ENCODE measurements at regions not wholly inside any gene's neighbourhood (a gene's known extent, or its start where the extent isn't known, plus 50 kb on each side); places are given as distances from the start of the nearest gene placed in this dataset.
"Not testable (repeated sequence)": the region's sequence is repeated elsewhere in the genome, so short reads cannot be mapped to it uniquely, and the experiment has no call there.

- no peak for DNase-seq
These were observed 63.7 kb upstream of the SYT4 start for GRCh38 chr18:43341014-43341413.

- DNase-seq, result no peak
These were observed 72.9 kb upstream of the SYT4 start for GRCh38 chr18:43350176-43350575.

DNA sequence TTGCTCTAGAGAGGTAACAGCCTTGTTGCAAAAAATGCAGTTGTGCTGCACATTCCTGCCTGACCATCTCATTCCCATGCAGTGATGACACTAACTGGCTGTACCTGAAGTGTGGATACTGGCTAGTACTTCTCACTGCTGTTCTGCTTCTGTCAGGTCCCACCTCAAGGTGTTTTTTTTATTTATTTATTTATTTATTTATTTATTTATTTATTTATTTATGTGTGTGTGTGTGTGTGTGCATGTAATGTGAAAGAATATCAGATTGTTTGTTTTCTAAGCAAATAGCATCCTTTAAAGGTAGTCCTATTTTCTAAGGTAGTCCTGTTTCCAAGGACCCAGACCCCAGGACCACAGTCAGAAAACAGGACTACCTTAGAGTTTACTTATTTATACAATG lies 87.2 kb upstream of the SYT4 start:
- DNase-seq, result no peak

DNA sequence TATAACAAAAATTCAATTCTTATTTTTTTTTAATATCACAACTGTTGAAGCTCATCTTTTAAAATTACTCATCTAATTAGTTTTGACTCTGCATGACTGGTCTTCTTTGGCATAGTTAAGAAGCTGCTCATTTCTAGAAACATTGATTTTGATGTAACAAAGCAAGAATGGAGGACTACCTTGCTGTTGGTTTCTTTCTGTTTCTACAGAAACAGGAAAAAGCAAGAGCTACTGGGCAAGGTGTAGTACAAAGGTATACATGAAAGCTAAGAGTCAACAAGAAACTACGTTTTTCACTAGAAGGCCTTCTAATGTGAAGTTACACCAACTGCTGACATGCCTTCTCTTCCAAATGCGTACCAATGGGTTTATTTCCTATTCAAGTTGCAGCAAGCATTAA lies 90.6 kb upstream of the SYT4 start:
- DNase-seq, result no peak

- DNase-seq, result not testable (repeated sequence)
These were observed 92.0 kb upstream of the SYT4 start for GRCh38 chr18:43369311-43369710.

DNA sequence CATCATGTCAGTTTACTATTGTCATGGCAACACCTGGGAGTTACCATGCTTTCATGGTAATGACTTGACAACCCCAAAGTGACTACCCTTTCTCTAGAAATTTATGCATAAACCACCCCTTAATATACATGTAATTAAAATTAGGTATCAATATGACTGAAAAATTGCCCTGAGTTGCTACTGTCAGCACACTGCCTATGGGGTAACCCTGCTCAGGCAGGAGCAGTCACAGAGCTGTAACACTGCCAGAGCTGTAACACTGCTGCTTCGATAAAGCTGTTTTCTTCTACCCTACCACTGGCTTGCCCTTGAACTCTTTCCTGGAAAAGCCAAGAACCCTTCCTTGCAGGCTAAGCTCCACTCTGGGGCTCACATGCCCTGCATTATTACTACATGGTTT lies 95.5 kb upstream of the SYT4 start:
- DNase-seq, result no peak

DNA sequence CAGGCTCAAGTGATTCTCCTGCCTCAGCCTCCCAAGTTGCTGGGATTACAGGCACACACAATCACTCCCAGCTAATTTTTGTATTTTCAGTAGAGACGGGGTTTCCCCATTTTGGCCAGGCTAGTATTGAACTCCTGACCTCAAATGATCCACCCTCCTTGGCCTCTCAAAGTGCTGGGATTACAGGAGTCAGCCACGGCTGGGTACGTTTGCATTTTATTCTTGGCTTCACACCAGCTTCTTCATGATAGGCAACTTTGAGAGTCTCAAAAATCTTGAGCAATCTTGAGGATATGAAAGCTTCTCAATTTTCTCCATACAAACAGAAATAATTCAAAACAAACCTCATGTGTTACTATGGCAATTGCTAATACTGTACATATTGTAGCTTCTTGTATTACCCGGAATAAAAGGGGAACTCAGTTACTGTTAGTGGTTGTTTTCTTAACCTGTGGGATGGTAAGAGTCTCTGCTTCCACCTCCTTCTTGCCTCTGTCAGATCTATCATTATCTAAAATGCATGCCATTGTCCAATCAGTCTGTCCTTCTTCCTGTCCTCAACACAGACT lies 102.9 kb upstream of the SYT4 start:
- no peak for DNase-seq

DNA sequence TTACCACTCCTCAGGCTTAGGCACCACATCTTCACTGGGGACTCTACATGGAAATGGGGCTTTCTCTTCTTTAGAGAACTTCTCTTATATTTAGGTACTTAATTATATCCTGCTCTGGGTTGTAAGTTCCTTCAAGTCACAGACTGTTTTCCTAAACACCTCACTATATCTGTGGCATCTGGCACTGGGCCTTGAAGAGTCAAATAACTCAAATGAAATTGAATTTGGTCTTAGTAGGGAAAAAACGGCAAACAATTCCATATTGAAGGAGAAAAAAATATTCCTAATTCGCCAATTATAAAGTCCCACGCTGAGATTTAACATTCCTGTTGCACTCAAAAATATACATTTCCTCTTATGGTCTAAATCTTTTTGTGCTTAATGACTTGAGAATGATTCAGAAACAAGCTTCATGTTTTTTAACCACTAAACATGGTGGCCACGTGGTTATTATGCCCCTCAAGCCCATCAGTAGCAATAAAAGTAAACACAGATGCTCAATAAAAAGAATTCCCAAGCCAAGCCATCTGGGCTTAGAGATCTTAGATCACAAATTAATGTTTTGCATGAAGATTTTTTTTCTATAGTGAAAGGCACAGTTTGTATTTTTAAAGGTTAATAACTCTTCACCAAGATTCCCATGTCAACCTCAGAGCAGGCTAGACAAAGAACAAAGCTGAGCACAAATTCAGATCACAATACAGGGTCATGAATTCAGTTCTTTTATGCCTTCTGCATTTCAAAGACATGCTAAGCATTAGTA lies 105.5 kb upstream of the SYT4 start:
- no peak for DNase-seq

DNA sequence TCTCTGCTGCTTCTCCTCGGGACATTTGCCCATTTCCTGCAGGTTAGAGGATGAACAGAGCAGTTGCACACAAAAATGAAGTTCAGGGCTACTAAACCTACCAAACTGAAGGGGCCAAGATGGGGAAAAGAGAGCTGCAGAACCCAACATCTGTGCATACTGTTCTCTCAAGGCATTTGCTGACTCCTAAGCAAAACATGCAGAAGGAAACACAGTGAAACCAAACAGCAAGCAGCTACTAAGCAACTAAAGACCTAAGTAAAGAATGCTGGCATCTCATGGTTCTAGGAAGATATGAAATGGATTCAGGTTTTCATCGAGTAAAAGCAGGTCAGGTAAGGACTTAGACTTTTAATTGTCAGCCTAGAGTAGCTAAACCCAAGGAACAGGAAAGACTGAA lies 111.9 kb upstream of the SYT4 start:
- DNase-seq, result no peak

DNA sequence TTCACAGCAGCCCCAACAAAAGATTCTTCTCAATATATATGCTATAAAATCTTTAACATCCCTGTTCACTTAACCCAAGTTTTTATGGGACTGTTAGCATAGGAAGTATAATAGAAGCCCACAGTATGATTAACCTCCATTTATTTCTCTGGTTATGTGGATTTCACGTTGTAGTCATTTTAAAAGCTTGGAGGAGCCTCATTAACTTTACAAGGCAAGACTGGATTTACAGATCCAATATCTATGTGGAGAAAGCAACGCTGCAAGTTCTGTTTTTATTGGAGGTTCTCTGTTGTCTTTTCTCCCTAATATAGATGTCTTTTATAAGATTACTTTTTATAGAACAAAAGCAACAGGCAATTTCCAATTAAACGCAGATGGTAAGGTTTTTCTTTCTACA lies 114.9 kb upstream of the SYT4 start:
- no peak for DNase-seq

DNA sequence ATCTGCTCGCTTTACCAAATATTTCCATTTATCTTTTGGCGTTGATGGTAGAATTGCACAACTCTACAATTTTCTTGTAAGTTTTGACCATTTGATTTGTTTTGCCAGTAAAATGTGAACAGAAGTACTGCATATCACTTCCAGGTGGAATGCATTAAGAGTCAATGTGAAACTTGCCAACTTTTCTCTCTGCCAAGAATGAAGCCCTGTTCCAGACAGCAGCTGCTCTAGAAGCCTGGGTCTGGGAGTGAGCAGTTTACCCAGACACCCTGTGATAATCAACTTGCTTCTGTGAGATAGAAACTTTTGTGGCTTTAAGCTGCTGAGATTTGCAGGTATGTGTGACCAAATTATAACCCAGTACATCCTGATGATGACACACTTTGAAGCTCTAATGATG lies 115.9 kb upstream of the SYT4 start:
- no peak for DNase-seq

GRCh38 chr18:43396266-43396665 lies 119.0 kb upstream of the SYT4 start:
- no peak for DNase-seq

GRCh38 chr18:43398601-43399000 lies 121.3 kb upstream of the SYT4 start:
- DNase-seq, result no peak

- DNase-seq, result no peak
These were observed 127.8 kb upstream of the SYT4 start for GRCh38 chr18:43405097-43405496.

DNA sequence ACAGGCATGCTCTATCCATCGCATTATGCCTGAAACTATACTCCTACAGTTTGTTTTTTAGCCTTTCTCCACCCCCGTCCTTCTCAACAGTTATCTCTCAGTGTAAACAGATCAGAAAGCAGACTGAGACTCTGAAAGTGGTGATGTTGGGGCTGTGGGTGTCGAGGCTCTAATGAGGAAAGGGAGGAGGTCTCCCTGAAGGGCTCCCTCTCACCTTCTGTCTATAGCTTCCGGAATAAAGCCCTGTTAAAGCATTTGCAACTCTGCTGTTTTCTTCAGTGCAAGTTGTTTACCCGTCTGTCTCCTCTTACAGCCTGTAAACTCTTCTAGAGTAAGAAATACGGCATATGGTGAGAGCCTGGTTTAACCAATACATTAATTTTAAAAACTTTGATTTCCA lies 136.7 kb upstream of the SYT4 start:
- no peak for DNase-seq

DNA sequence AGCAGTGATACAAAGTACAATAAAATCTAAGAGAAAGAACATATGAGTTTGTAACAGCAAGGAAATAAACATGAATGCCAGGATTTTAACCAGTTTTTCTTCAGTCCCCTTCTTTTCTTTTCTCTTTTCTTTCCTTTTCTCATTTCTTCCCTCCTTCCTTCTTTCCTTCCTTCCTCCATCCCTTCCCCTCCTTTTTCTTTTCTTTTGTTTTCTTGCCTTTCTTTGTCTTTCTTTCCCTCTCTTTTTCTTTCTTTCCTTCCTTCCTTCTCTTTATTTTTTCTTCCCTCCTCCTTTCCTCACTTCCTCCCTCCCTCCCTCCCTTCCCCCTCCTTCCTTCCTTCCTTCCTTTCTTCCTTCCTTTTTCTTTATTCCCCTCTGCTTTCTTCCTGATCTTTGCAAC lies 142.8 kb upstream of the SYT4 start:
- DNase-seq, result no peak

DNA sequence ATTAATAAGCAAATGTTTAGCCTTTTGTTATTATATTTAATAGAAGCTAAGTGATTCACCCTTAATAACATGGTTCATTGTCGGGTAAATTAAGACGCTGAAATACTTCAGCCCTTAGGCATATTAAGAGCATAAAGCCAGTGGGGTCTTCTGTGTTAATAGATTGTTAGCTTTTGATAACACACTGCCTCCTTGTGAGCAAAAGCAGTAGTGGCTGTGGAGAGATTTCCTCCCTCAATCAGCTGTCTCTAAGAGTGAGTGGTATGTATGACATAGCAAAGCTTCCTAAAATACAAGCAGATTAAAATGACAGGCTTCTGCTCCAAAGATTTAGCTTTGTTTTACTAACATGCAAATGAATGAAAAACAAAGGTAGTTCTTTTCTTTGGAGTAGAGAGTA lies 143.7 kb upstream of the SYT4 start:
- no peak for DNase-seq

- DNase-seq, result peak; percentile 11
These were observed 145.2 kb upstream of the SYT4 start for GRCh38 chr18:43422518-43422917.

DNA sequence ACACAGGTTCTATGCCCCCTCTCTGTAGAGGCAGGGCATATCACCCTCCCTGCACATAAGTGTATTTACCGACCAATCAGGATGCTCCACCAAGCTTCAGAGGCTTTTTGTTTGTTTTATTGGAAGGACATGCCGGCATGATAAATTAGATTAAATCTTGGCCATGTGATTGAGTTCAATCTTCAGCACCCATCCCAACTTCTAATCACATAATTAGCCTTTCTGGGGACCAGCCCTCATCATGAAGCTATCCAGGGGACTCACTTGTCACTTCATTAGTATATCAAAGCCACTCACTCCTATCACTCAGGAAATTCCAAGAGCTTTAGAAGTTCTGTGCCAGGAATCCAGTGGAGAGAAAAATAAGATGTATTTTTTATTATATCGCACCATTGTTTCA lies 158.6 kb upstream of the SYT4 start:
- DNase-seq, result no peak

- DNase-seq, result no peak
These were observed 164.8 kb upstream of the SYT4 start for GRCh38 chr18:43442131-43442530.

DNA sequence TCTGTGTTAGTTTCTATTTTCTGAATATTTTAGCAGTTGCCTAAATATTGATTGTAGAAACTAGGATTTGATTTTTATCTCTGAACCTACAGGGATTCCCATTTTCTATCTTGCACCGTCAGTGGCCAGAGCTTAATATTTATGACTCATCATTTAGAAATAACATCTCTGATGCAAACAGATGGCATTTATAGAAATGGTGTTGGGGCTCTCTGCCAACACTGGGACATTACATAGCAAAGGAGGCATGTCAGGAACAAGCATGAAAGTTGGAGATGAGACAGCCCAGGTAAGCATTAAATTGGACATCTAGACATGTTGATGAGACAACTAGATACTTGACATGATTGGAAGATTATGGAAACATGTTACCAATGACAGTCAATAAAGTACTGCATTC lies 165.3 kb upstream of the SYT4 start:
- no peak for DNase-seq

DNA sequence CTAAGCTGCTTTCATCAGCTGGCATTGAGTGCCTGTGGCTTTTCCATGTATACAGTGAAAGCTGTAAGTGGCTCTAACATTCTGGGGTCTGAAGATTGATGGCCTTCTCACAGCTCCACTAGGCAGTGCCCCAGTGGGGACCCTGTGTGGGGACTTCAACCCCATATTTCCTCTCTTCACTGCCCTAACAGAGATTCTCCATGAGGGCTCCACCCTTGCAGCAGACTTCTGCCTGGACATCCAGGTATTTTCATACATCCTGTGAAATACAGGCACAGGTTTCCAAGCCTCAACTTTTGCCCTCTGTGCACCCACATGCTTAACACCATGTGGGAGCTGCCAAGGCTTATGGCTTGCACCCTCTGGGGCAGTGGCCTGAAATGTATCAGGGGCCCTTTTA lies 188.2 kb upstream of the SYT4 start:
- DNase-seq, result no peak

GRCh38 chr18:43471873-43472272 lies 194.6 kb upstream of the SYT4 start:
- no peak for DNase-seq

DNA sequence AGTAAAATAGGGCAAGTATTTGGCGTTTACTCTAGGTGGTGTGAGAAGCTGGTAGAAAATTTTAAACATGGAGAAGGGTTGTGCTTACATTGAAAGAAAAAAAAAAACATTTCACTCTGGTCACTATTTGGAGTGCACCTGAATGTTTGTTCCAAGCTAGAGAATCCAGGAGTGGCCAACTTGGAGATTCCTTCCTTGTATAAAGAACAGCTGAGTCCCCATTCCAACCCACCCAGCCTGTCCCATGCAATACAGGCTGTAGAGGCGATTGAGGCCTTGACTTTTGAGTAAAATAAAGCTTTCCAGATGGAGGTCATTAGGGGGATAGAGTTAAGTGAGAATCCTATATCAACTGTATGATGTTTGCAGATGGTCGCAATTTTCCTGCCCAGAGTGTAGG lies 203.8 kb upstream of the SYT4 start:
- no peak for DNase-seq

DNA sequence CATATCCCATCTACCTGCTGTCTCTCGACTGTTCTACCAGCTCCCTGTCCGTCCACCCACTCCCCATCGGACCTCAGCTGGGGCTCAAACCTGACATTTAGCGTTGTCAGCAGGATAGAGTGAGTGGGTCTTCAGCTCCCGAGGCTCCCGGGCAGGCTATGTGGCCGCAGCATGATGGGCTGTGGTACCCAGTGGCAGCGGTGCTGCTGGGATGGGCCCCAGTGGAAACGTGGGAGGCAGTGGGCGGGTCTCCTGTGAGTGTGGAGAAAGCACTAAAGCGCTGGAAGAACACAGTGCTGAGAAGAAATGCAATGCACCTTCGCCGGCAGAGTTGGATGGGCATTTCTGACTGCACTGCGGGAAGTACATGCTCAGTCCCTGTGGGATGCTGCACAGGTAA lies 204.8 kb upstream of the SYT4 start:
- DNase-seq, result no peak
